Transverse colon (tissue), 4 donors: ENCODE measurements at regions not wholly inside any gene's neighbourhood (a gene's known extent, or its start where the extent isn't known, plus 50 kb on each side); places are given as distances from the start of the nearest gene placed in this dataset.

ENCODE experiments used
- DNase-seq: peaks from one replicate; pipeline ENCODE4 v3.0.0-alpha.2; 2019
- H3K27ac ChIP-seq, 4 donors: fragments of 200-600 bp; sonication (generic); 2 replicates each; pipeline ENCODE4 v1.5.1; 2016 to 2018; ENCODE audit warnings: inconsistent platforms in 4 of 4
- H3K27me3 ChIP-seq: fragments of 200-600 bp; sonication (generic); 2 replicates; pipeline ENCODE4 v1.5.1; 2017; ENCODE audit warnings: inconsistent platforms
- H3K36me3 ChIP-seq, 4 donors: fragments of 200-600 bp; sonication (generic); 2 replicates each; pipeline ENCODE4 v1.5.1; 2017 to 2019; ENCODE audit warnings: inconsistent platforms in 4 of 4
- H3K4me1 ChIP-seq, 4 donors: fragments of 200-600 bp; sonication (generic); 2 replicates each; pipeline ENCODE4 v1.5.1; 2017 to 2020; ENCODE audit warnings: inconsistent platforms in 4 of 4
- H3K4me3 ChIP-seq, 4 donors: fragments of 200-600 bp; sonication (generic); 1 replicate in 1 of 4; 2 replicates in 3 of 4; pipeline versions ENCODE4 v1.5.1 to v1.6.1; 2017 to 2019; ENCODE audit warnings: inconsistent platforms in 4 of 4
- H3K9me3 ChIP-seq, 2 donors: fragments of 200-600 bp; sonication (generic); 2 replicates each; pipeline ENCODE4 v1.5.1; 2017 to 2019; ENCODE audit warnings: inconsistent platforms in 2 of 2
- EP300 ChIP-seq: sonication (generic); formaldehyde crosslinking; IDR thresholded peaks from one replicate; pipeline ENCODE4 v1.6.1; 2017; ENCODE audit warnings: antibody characterized with exemption, low read depth
- POLR2A ChIP-seq: fragments of 450-650 bp; IDR thresholded peaks from one replicate; pipeline ENCODE4 v1.6.1; 2016; ENCODE audit warnings: antibody characterized with exemption, mild to moderate bottlenecking, moderate library complexity
- POLR2AphosphoS5 ChIP-seq, 3 donors: sonication (generic); formaldehyde crosslinking; IDR thresholded peaks; one replicate each; pipeline ENCODE4 v1.6.1; 2016; ENCODE audit warnings: antibody characterized with exemption in 3 of 3
- WGBS, 2 donors: methylation state at CpG; one replicate each; pipeline ENCODE4 v1.1.5; 2018; ENCODE audit warnings: low coverage in 1 of 2; 5-methylcytosine and 5-hydroxymethylcytosine counted together
- in situ Hi-C, 4 donors: fragments of 200-750 bp; cut with MboI; loops; one replicate each; pipeline versions ENCODE4 v1.15.0 to v1.15.1; 2017; ENCODE audit warnings: low sequenced_read_pairs in 3 of 4, low pct_ligation_motif_present in 1 of 4, low pct_unique_long_range_greater_than_20kb in 1 of 4
- intact Hi-C: fragments of 100-400 bp; cut with DNase I; formaldehyde crosslinking; loops from one replicate; pipeline ENCODE4 v1.15.1; 2023; ENCODE audit warnings: low total_unique reads
- TF ChIP-seq, protein P1 (sequence below), 5 experiments: fragments of 200-600 bp in 3 of 5; fragments of 450-650 bp in 2 of 5; sonication (generic) in 3 of 5; IDR thresholded peaks; 1 replicate in 2 of 5; 2 replicates in 3 of 5; pipeline ENCODE4 v1.5.1; 2016 to 2017; ENCODE audit warnings: antibody characterized with exemption in 5 of 5, inconsistent platforms in 3 of 5, mild to moderate bottlenecking in 2 of 5, moderate library complexity in 1 of 5

DNA sequence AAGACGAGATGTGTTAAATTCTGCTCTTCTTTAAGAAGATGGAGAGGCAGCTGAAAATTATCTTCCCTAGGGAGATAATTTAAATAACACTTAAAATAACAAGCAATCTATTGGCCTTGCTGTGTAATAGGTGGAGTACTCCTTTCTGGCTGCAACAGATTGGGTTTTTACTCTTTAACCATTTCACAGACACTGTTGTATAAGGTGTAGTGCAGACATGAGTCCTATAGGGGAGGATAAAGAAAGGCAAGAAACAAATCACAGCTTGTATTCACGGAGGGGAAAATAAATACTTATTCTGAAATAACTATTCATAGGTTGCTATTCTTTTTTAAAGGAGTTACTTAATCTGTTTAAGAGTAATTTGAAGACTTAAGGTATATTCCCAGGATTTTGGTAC lies 252.0 kb downstream of the ZPLD1 start:
- in situ Hi-C loops: no loop called here

DNA sequence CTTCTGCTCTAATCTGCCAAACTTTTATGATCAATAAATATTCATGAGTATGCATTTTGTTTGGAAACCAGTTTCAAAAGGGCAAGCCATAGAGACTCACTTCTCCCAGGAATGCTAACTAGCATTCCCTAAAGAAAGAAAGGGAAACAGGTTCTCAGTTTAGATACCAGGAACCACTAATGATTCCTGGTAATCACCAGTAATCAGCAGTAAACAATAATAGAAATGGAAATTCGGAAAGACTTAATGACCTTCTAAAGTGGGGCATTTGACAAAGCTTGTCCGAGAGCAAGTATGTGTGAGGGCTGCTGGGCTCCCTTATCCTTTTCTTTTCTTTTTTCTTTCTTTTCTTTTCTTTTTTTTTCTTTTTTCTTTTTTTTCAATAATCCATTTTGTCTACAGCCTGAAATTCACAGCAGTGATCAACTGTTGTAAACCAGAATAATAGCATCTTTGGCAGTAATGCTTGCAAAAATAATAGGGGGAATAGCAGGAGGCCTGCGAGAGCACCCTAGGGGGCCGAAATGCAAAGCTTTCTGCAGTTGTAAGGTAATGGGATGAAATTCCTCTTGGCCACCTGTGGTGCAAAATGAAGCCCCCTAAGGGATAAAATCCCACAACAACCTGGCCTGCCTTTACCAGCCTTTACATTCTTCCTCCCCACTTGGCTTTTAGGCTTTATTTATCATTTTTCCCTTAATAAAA lies 253.2 kb downstream of the ZPLD1 start:
- Histone ChIP-seq H3K9me3 (no peaks in the 10 kb centered on the region), H3K4me3 (no peak overlapping the region), H3K27ac (no peak overlapping the region), H3K36me3 (no peaks in the 10 kb centered on the region), H3K4me1 (no peaks in the 10 kb centered on the region), H3K27me3 (no peaks in the 10 kb centered on the region)
- in situ Hi-C loops (no loop called here), intact Hi-C loops (no loop called here)
- TF ChIP-seq POLR2AphosphoS5 (IDR thresholded peaks at IDR 0.05) (no peak), EP300 (no peak), POLR2A (no peak)
- TF ChIP-seq, protein P1, sequence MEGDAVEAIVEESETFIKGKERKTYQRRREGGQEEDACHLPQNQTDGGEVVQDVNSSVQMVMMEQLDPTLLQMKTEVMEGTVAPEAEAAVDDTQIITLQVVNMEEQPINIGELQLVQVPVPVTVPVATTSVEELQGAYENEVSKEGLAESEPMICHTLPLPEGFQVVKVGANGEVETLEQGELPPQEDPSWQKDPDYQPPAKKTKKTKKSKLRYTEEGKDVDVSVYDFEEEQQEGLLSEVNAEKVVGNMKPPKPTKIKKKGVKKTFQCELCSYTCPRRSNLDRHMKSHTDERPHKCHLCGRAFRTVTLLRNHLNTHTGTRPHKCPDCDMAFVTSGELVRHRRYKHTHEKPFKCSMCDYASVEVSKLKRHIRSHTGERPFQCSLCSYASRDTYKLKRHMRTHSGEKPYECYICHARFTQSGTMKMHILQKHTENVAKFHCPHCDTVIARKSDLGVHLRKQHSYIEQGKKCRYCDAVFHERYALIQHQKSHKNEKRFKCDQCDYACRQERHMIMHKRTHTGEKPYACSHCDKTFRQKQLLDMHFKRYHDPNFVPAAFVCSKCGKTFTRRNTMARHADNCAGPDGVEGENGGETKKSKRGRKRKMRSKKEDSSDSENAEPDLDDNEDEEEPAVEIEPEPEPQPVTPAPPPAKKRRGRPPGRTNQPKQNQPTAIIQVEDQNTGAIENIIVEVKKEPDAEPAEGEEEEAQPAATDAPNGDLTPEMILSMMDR (IDR thresholded peaks at IDR 0.05): no peak
- WGBS, 2 donors: 47 to 70% methylated on average over 4 of the region's 4 CpGs
- DNase-seq: no peak

More for the DNA sequence above, 252.0 kb downstream of the ZPLD1 start:
- DNase-seq: no peak
- no peak overlapping the region for H3K27ac ChIP-seq
- no peaks in the 10 kb centered on the region for H3K4me1 ChIP-seq
- WGBS, 2 donors: 74 to 83% methylated on average over 2 of the region's 2 CpGs
- TF ChIP-seq POLR2A (no peak), POLR2AphosphoS5 (IDR thresholded peaks at IDR 0.05) (no peak)
- TF ChIP-seq, protein P1 (IDR thresholded peaks at IDR 0.05): no peak
- no peaks in the 10 kb centered on the region for H3K27me3 ChIP-seq
- no peak overlapping the region for H3K4me3 ChIP-seq
- no peaks in the 10 kb centered on the region for H3K36me3 ChIP-seq
- intact Hi-C loops: no loop called here
- no peaks in the 10 kb centered on the region for H3K9me3 ChIP-seq

DNA sequence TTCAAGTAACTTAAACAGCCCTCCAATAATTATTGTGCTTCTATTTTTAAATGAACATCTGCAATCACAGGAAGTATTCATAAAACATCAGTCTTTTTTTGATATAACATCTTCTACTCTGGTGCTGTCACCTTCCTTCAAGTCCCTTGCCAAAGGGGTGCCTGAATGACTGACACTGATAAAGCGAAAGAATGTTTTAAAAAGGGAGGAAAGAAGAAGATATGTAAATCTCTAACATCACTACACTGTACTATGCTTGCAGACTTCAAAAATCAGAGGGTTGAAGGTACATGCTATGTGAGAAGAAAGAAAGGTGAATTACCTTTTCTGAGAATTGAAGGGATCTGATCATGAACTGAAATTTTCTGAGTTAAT lies 253.7 kb downstream of the ZPLD1 start:
- Histone ChIP-seq H3K27ac (no peak overlapping the region), H3K36me3 (no peaks in the 10 kb centered on the region), H3K9me3 (no peaks in the 10 kb centered on the region), H3K27me3 (no peaks in the 10 kb centered on the region), H3K4me3 (no peak overlapping the region), H3K4me1 (no peaks in the 10 kb centered on the region)
- no peak for DNase-seq
- intact Hi-C loops (no loop called here), in situ Hi-C loops (no loop called here)
- 86 to 100% methylated on average over 1 of the region's 1 CpG for WGBS, 2 donors
- TF ChIP-seq EP300: no peak
- TF ChIP-seq, protein P1 (IDR thresholded peaks at IDR 0.05): no peak
- TF ChIP-seq POLR2A: no peak
- no peak for TF ChIP-seq POLR2AphosphoS5 (IDR thresholded peaks at IDR 0.05)

DNA sequence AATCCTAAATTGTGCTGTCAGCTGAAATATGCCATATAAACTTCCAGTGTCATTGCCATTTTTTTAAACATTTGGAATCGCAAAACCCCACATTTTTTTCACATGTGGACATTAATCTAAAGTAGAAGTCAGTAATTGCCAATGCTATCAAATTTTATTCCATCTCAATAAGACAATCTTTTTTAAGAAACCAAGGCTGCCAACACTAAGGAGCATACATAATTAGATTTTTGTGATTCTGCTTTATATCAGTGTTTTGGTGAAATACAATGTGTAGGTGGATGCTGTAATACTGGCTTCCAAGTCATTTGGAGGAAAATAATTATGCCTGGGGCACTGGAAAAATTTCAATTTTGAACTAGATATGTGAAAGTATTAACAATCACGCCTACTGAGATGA lies 256.7 kb downstream of the ZPLD1 start:
- 63 to 73% methylated on average over 2 of the region's 2 CpGs for WGBS, 2 donors
- intact Hi-C loops: no loop called here
- Histone ChIP-seq H3K27ac (no peak overlapping the region), H3K27me3 (no peaks in the 10 kb centered on the region), H3K4me3 (no peak overlapping the region), H3K4me1 (no peaks in the 10 kb centered on the region), H3K36me3 (no peaks in the 10 kb centered on the region), H3K9me3 (no peaks in the 10 kb centered on the region)
- in situ Hi-C loops: no loop called here
- no peak for DNase-seq
- TF ChIP-seq POLR2AphosphoS5 (IDR thresholded peaks at IDR 0.05) (no peak), POLR2A (no peak), EP300 (no peak)
- TF ChIP-seq, protein P1 (IDR thresholded peaks at IDR 0.05): no peak
